Gastroesophageal sphincter (tissue), 4 donors: ENCODE measurements at regions not wholly inside any gene's neighbourhood (a gene's known extent, or its start where the extent isn't known, plus 50 kb on each side); places are given as distances from the start of the nearest gene placed in this dataset.

ENCODE experiments used
- ATAC-seq: fragments of 150-250 bp; one replicate; pipeline ENCODE4 v1.9.1; 2016; ENCODE audit warnings: mild to moderate bottlenecking, moderate library complexity
- H3K27ac ChIP-seq, 4 donors: fragments of 200-600 bp; sonication (generic) in 3 of 4; 1 replicate in 3 of 4; 2 replicates in 1 of 4; pipeline ENCODE4 v1.5.1; 2016 to 2019
- H3K27me3 ChIP-seq: fragments of 200-600 bp; sonication (generic); one replicate; pipeline ENCODE4 v1.5.1; 2019
- H3K36me3 ChIP-seq, 2 donors: fragments of 200-600 bp; sonication (generic); one replicate each; pipeline ENCODE4 v1.5.1; 2019; ENCODE audit warnings: control low read depth in 1 of 2
- H3K4me1 ChIP-seq, 3 donors: fragments of 200-600 bp; sonication (generic); 1 replicate in 2 of 3; 2 replicates in 1 of 3; pipeline ENCODE4 v1.5.1; 2016 to 2019; ENCODE audit warnings: control low read depth in 2 of 3
- H3K4me3 ChIP-seq, 2 donors: fragments of 200-600 bp; sonication (generic); one replicate each; pipeline ENCODE4 v1.5.1; 2019; ENCODE audit warnings: mild to moderate bottlenecking in 1 of 2, moderate library complexity in 1 of 2
- H3K9me3 ChIP-seq, 3 donors: fragments of 200-600 bp; sonication (generic); one replicate each; pipeline ENCODE4 v1.5.1; 2017 to 2019; ENCODE audit warnings: control low read depth in 2 of 3
- EP300 ChIP-seq: sonication (generic); formaldehyde crosslinking; IDR thresholded peaks from one replicate; pipeline ENCODE4 v1.6.1; 2017; ENCODE audit warnings: antibody characterized with exemption, mild to moderate bottlenecking
- POLR2A ChIP-seq, 2 donors: fragments of 450-650 bp; IDR thresholded peaks; one replicate each; pipeline ENCODE4 v1.6.1; 2017; ENCODE audit warnings: antibody characterized with exemption in 2 of 2, mild to moderate bottlenecking in 2 of 2, moderate library complexity in 1 of 2
- POLR2AphosphoS5 ChIP-seq: sonication (generic); formaldehyde crosslinking; IDR thresholded peaks from one replicate; pipeline ENCODE4 v1.6.1; 2017; ENCODE audit warnings: antibody characterized with exemption
- WGBS, 2 donors: methylation state at CpG; one replicate each; pipeline ENCODE4 v1.1.5; 2018; ENCODE audit warnings: low coverage in 1 of 2; 5-methylcytosine and 5-hydroxymethylcytosine counted together
- TF ChIP-seq, protein P1 (sequence below), 4 experiments: fragments of 200-600 bp in 2 of 4; fragments of 450-650 bp in 2 of 4; sonication (generic) in 1 of 4; IDR thresholded peaks; one replicate each; pipeline ENCODE4 v1.5.1; 2017 to 2019; ENCODE audit warnings: antibody characterized with exemption in 4 of 4, mild to moderate bottlenecking in 2 of 4, moderate library complexity in 2 of 4

DNA sequence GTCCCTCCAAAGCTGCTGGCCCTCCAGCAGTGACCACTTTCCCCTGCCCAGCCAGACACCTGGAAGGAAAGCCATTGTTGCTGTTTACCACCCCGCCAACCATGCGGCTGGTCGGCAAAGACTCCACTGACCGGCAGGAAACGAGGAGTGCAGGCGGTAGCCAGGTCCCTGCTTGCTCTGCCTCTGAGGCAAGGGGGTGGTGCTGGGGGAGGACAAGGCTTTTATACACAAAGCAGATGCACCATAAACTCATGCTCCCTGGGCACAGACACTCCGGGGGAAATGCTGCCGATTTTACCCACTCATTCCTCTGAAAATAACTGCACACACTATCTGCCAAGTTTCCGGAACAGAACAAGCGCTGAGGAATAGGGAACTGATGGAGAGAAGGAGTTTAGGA is 62.8 kb upstream of the GRIN2A start:
- Histone ChIP-seq H3K4me1 (no peaks in the 10 kb centered on the region), H3K4me3 (no peak overlapping the region), H3K36me3 (no peaks in the 10 kb centered on the region), H3K27ac (no peak overlapping the region), H3K27me3 (peaks cover 46% of the 10 kb centered on the region), H3K9me3 (no peaks in the 10 kb centered on the region)
- 29 to 44% methylated on average over 1 to 6 of the region's 10 CpGs for WGBS, 2 donors
- TF ChIP-seq, protein P1, sequence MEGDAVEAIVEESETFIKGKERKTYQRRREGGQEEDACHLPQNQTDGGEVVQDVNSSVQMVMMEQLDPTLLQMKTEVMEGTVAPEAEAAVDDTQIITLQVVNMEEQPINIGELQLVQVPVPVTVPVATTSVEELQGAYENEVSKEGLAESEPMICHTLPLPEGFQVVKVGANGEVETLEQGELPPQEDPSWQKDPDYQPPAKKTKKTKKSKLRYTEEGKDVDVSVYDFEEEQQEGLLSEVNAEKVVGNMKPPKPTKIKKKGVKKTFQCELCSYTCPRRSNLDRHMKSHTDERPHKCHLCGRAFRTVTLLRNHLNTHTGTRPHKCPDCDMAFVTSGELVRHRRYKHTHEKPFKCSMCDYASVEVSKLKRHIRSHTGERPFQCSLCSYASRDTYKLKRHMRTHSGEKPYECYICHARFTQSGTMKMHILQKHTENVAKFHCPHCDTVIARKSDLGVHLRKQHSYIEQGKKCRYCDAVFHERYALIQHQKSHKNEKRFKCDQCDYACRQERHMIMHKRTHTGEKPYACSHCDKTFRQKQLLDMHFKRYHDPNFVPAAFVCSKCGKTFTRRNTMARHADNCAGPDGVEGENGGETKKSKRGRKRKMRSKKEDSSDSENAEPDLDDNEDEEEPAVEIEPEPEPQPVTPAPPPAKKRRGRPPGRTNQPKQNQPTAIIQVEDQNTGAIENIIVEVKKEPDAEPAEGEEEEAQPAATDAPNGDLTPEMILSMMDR (IDR thresholded peaks at IDR 0.05), result no peak
- no peak for TF ChIP-seq EP300
- no peak for TF ChIP-seq POLR2A (IDR thresholded peaks at IDR 0.05)
- TF ChIP-seq POLR2AphosphoS5, result no peak
- ATAC-seq, result no peak

DNA sequence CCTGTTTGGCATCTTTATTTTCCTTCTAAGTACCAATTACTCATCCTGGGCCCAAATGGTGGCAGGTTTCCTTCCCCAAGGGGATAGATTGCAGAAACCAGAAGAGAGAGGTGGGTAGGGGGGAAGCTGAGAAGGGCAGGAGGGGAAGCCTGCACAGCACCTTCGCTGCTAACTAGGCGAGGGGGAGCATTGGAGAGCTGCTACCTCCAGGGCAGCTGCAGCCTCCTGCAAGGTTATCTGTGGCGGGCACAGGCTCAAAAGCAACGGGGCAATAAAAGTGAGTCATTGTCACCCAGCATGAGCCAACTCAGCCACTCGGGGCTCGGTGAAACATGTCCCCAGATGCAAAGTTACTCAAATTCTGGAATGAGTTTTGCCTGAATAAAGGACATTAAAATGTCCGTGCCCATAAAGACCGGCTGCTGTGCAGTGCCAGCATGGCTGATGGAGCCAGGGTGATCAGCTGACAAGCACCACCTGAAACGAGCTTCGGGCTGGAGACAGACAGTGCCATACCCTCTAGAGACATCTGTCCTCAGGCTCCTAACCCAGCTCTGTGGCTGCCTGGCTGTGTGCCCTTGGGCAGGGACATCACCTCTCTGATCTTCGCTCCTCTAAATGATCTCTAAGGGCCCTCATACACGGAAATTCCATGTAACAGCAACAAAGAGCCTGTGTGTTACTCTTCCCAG is 68.1 kb upstream of the GRIN2A start:
- 77 to 93% methylated on average over 2 to 7 of the region's 12 CpGs for WGBS, 2 donors
- no peaks in the 10 kb centered on the region for H3K4me1 ChIP-seq
- no peak overlapping the region for H3K27ac ChIP-seq
- TF ChIP-seq, protein P1 (IDR thresholded peaks at IDR 0.05), result no peak
- no peak for TF ChIP-seq POLR2AphosphoS5
- no peak for TF ChIP-seq POLR2A (IDR thresholded peaks at IDR 0.05)
- TF ChIP-seq EP300, result no peak
- H3K36me3 ChIP-seq, result no peaks in the 10 kb centered on the region
- ATAC-seq, result no peak
- no peaks in the 10 kb centered on the region for H3K9me3 ChIP-seq
- peaks cover 57% of the 10 kb centered on the region for H3K27me3 ChIP-seq
- H3K4me3 ChIP-seq, result no peak overlapping the region

DNA sequence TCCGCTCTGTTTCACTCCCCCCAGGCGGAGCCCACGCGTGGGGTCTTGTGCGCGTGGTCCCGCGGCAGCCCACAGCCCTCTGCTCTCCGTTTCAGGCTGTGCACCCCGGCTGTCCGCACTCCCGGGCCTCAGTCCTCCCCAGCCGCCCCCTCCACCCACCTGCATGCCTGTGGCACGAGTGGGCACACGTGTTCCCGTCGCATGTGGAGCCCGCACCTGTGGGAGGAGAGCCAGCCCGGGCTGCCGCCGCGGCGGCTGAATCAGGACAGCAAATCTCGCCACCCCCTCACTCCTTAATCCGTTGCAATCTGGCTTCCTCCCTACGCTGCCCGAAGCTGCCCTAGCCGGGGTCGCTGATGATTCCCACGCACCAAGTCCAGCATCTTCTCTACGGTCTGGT is 69.9 kb upstream of the GRIN2A start:
- Histone ChIP-seq H3K27ac (no peak overlapping the region), H3K4me3 (no peak overlapping the region), H3K4me1 (no peaks in the 10 kb centered on the region), H3K36me3 (no peaks in the 10 kb centered on the region), H3K9me3 (no peaks in the 10 kb centered on the region), H3K27me3 (peaks cover 65% of the 10 kb centered on the region)
- 82 to 93% methylated on average over 7 to 8 of the region's 31 CpGs for WGBS, 2 donors
- ATAC-seq, result no peak
- TF ChIP-seq EP300 (no peak), POLR2AphosphoS5 (no peak), POLR2A (IDR thresholded peaks at IDR 0.05) (no peak)
- TF ChIP-seq, protein P1 (IDR thresholded peaks at IDR 0.05), result no peak

DNA sequence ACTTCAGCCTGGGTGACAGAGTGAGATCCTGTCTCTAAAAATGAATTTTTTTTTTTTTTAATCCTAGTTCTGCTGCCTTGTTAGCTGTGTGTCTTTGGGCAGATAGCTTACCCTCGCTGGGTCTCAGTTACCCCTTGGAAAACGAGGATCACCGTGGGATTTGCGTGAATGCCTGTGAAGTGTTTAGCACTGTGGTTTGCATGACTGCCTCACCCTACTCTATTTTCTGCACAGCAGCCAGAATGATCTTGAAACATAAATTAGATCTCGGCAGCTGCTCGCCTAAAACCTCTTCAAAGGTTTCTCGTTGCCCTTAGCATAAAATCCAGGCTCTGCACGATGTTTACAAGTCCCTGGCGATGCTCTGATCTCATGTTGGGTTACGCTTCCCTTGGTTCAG is 71.2 kb upstream of the GRIN2A start:
- Histone ChIP-seq H3K27ac (no peak overlapping the region), H3K4me1 (no peaks in the 10 kb centered on the region), H3K27me3 (peaks cover 71% of the 10 kb centered on the region), H3K36me3 (no peaks in the 10 kb centered on the region), H3K9me3 (no peaks in the 10 kb centered on the region), H3K4me3 (no peak overlapping the region)
- TF ChIP-seq POLR2A (IDR thresholded peaks at IDR 0.05), result no peak
- TF ChIP-seq POLR2AphosphoS5, result no peak
- no peak for TF ChIP-seq EP300
- TF ChIP-seq, protein P1 (IDR thresholded peaks at IDR 0.05), result no peak
- WGBS, 2 donors, result 58 to 68% methylated on average over 9 to 10 of the region's 10 CpGs
- ATAC-seq, result no peak

DNA sequence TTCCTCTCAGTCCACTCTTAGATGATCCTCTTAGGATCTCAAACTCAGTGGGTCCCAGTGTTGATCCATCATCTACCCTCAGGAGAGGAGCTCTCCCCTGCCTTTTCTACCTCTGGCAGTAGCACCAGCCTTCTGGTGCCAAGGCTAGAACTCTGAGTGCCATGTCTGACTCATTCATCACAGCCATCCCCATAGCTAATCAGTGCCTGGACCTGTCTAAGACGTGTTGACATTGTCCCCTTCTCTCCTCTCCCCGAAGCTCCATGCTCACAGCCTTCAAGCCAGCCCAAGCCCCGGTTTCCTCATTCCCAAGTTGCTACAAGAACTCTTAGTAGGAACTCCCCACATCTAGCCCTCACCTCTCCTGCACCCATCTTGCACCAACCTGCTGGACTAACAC is 73.5 kb upstream of the GRIN2A start:
- no peaks in the 10 kb centered on the region for H3K36me3 ChIP-seq
- no peak overlapping the region for H3K4me3 ChIP-seq
- WGBS, 2 donors, result 53% methylated on average over 3 of the region's 3 CpGs; no CpG with 5 or more reads in 1 of the 2 donors
- no peaks in the 10 kb centered on the region for H3K9me3 ChIP-seq
- ATAC-seq, result no peak
- H3K4me1 ChIP-seq, result no peaks in the 10 kb centered on the region
- TF ChIP-seq, protein P1 (IDR thresholded peaks at IDR 0.05), result no peak
- TF ChIP-seq POLR2AphosphoS5, result no peak
- no peak for TF ChIP-seq EP300
- TF ChIP-seq POLR2A (IDR thresholded peaks at IDR 0.05), result no peak
- peaks cover 67% of the 10 kb centered on the region for H3K27me3 ChIP-seq
- H3K27ac ChIP-seq, result no peak overlapping the region
